Upper lobe of left lung (tissue), 4 donors: ENCODE measurements at regions not wholly inside any gene's neighbourhood (a gene's known extent, or its start where the extent isn't known, plus 50 kb on each side); places are given as distances from the start of the nearest gene placed in this dataset.

ENCODE experiments used
- CTCF ChIP-seq, 6 experiments: fragments of 450-650 bp in 4 of 6; fragments of 200-600 bp in 2 of 6; sonication (generic) in 2 of 6; IDR thresholded peaks; one replicate each; pipeline ENCODE4 v1.5.1; 2016 to 2019; ENCODE audit warnings: antibody characterized with exemption in 6 of 6
- EP300 ChIP-seq, 4 donors: sonication (generic); formaldehyde crosslinking; IDR thresholded peaks; one replicate each; pipeline ENCODE4 v1.5.1; 2017; ENCODE audit warnings: antibody characterized with exemption in 4 of 4, control low read depth in 2 of 4

- no peak for TF ChIP-seq CTCF (IDR thresholded peaks at IDR 0.05)
- TF ChIP-seq EP300 (IDR thresholded peaks at IDR 0.05), result no peak
These were observed 306.9 kb upstream of the C9orf72 start for GRCh38 chr9:27880156-27880555.
